ENCODE measurements at regions not wholly inside any gene's neighbourhood (a gene's known extent, or its start where the extent isn't known, plus 50 kb on each side); places are given as distances from the start of the nearest gene placed in this dataset.

- peaks cover 7% of the 10 kb centered on the region for H3K9me3 Mint-ChIP-seq
- ChIA-PET POLR2A (no interaction called here), CTCF (no interaction called here)
- H3K27ac ChIP-seq (ENCODE audit: low read depth in 1 of 2, low read length in 2 of 2) = no peak overlapping the region
- H3K4me1 Mint-ChIP-seq (ENCODE audit: low read depth) = no peaks in the 10 kb centered on the region
- H3K27me3 Mint-ChIP-seq = no peaks in the 10 kb centered on the region
- no peaks in the 10 kb centered on the region for H3K27me3 ChIP-seq (ENCODE audit: control insufficient read depth in 1 of 2, insufficient read depth in 2 of 2, low read length in 2 of 2)
- no peaks in the 10 kb centered on the region for H3K36me3 ChIP-seq (ENCODE audit: insufficient read depth, low read length)
- no peak overlapping the region for H3K4me3 Mint-ChIP-seq
- H3K4me1 ChIP-seq (ENCODE audit: insufficient read depth, low read length) = no peaks in the 10 kb centered on the region
- intact Hi-C loops (cut with DNase I, micrococcal nuclease) = no loop called here
- H3K36me3 Mint-ChIP-seq (ENCODE audit: low read depth) = no peaks in the 10 kb centered on the region
- no peak overlapping the region for H3K27ac Mint-ChIP-seq
- no peak for TF ChIP-seq CTCF (IDR thresholded peaks at IDR 0.05)
- no peak for DNase-seq
- no peak overlapping the region for H3K4me3 ChIP-seq (ENCODE audit: low read length)
- H3K9me3 ChIP-seq (ENCODE audit: control insufficient read depth in 1 of 2, insufficient read depth in 1 of 2, low read length in 2 of 2) = peaks cover 0 to 6% of the 10 kb centered on the region in 2 experiments
- no peak for ATAC-seq (ENCODE audit: poor library complexity)
Measured at GRCh38 chr11:109196016-109196415, 226.0 kb upstream of the C11orf87 start.

GRCh38 chr11:109197656-109198055 is 224.3 kb upstream of the C11orf87 start:
- CTCF ChIA-PET = no interaction called here
- H3K36me3 Mint-ChIP-seq (ENCODE audit: low read depth) = no peaks in the 10 kb centered on the region
- ATAC-seq (ENCODE audit: poor library complexity) (no peak), DNase-seq (no peak)
- no peaks in the 10 kb centered on the region for H3K9me3 Mint-ChIP-seq
- H3K4me1 Mint-ChIP-seq (ENCODE audit: low read depth) = no peaks in the 10 kb centered on the region
- POLR2A ChIA-PET = no interaction called here
- no peaks in the 10 kb centered on the region for H3K4me1 ChIP-seq (ENCODE audit: insufficient read depth, low read length)
- no peak overlapping the region for H3K27ac Mint-ChIP-seq
- H3K27me3 ChIP-seq (ENCODE audit: control insufficient read depth in 1 of 2, insufficient read depth in 2 of 2, low read length in 2 of 2) = no peaks in the 10 kb centered on the region
- H3K4me3 ChIP-seq (ENCODE audit: low read length) = no peak overlapping the region
- no peak overlapping the region for H3K4me3 Mint-ChIP-seq
- no peak for TF ChIP-seq CTCF (IDR thresholded peaks at IDR 0.05)
- H3K9me3 ChIP-seq (ENCODE audit: control insufficient read depth in 1 of 2, insufficient read depth in 1 of 2, low read length in 2 of 2) = peaks cover 0 to 5% of the 10 kb centered on the region in 2 experiments
- no peak overlapping the region for H3K27ac ChIP-seq (ENCODE audit: low read depth in 1 of 2, low read length in 2 of 2)
- intact Hi-C loops (cut with DNase I, micrococcal nuclease) = no loop called here
- H3K36me3 ChIP-seq (ENCODE audit: insufficient read depth, low read length) = no peaks in the 10 kb centered on the region
- H3K27me3 Mint-ChIP-seq = no peaks in the 10 kb centered on the region

- H3K36me3 ChIP-seq (ENCODE audit: insufficient read depth, low read length) = no peaks in the 10 kb centered on the region
- no peaks in the 10 kb centered on the region for H3K9me3 ChIP-seq (ENCODE audit: control insufficient read depth in 1 of 2, insufficient read depth in 1 of 2, low read length in 2 of 2)
- CTCF ChIA-PET = no interaction called here
- no peak overlapping the region for H3K4me3 ChIP-seq (ENCODE audit: low read length)
- no peak for DNase-seq
- POLR2A ChIA-PET = no interaction called here
- H3K36me3 Mint-ChIP-seq (ENCODE audit: low read depth) = no peaks in the 10 kb centered on the region
- H3K27ac ChIP-seq (ENCODE audit: low read depth in 1 of 2, low read length in 2 of 2) = no peak overlapping the region
- no peak for ATAC-seq (ENCODE audit: poor library complexity)
- H3K27ac Mint-ChIP-seq = no peak overlapping the region
- H3K27me3 ChIP-seq (ENCODE audit: control insufficient read depth in 1 of 2, insufficient read depth in 2 of 2, low read length in 2 of 2) = no peaks in the 10 kb centered on the region
- no peaks in the 10 kb centered on the region for H3K4me1 Mint-ChIP-seq (ENCODE audit: low read depth)
- intact Hi-C loops (cut with DNase I, micrococcal nuclease) = no loop called here
- no peaks in the 10 kb centered on the region for H3K27me3 Mint-ChIP-seq
- no peak overlapping the region for H3K4me3 Mint-ChIP-seq
- no peaks in the 10 kb centered on the region for H3K4me1 ChIP-seq (ENCODE audit: insufficient read depth, low read length)
- no peak for TF ChIP-seq CTCF (IDR thresholded peaks at IDR 0.05)
- no peaks in the 10 kb centered on the region for H3K9me3 Mint-ChIP-seq
Measured at GRCh38 chr11:109203176-109203575, 218.8 kb upstream of the C11orf87 start.

Data from CD4-positive, alpha-beta T cell (primary cell).